T-cell (primary cell): ENCODE measurements at regions not wholly inside any gene's neighbourhood (a gene's known extent, or its start where the extent isn't known, plus 50 kb on each side); places are given as distances from the start of the nearest gene placed in this dataset.

ENCODE experiments used
- ATAC-seq, 4 experiments: fragments of 200-7000 bp in 3 of 4; fragments of 150-1000 bp in 1 of 4; cut with Tn5 transposase; replicated peaks in 1 of 4; 1 replicate in 3 of 4; 2 replicates in 1 of 4; pipeline ENCODE4 v1.10.0; 2021; ENCODE audit warnings: moderate library complexity in 3 of 4, mild to moderate bottlenecking in 2 of 4, moderate number of reproducible peaks in 1 of 4
- CTCF ChIA-PET, 2 donors: fragments of 300-600 bp; sonication (Branson Sonifier 250); formaldehyde crosslinking; loops; one replicate each; lab custom pipeline; 2022; ENCODE audit warnings: antibody characterized with exemption in 2 of 2; lab: Charles Lee
- POLR2A ChIA-PET, 2 donors: fragments of 300-600 bp; sonication (Branson Sonifier 250); formaldehyde crosslinking; loops; one replicate each; lab custom pipeline; 2022; ENCODE audit warnings: antibody characterized with exemption in 2 of 2; lab: Charles Lee
- DNase-seq, 35 experiments: peaks; one replicate each; pipeline versions ENCODE4 v3.0.0 to v3.0.0-alpha.2; 2013 to 2023
- H3K27ac ChIP-seq: one replicate; pipeline ENCODE4 v1.5.1; 2013; ENCODE audit warnings: low read length
- H3K27me3 ChIP-seq, 2 experiments: replicated peaks in 1 of 2; 1 replicate in 1 of 2; 2 replicates in 1 of 2; pipeline versions ENCODE4 v1.6.1 to v1.7.0; 2013; ENCODE audit warnings: low read length in 1 of 2, mixed read lengths in 1 of 2; ENCODE audit not compliant: control insufficient read depth in 2 of 2, insufficient read depth in 2 of 2; ENCODE audit errors: extremely low read depth in 1 of 2
- H3K36me3 ChIP-seq, 2 donors: 1 replicate in 1 of 2; 2 replicates in 1 of 2; pipeline versions ENCODE4 v1.6.1 to v1.7.0; 2013; ENCODE audit warnings: low read length in 1 of 2; ENCODE audit not compliant: control insufficient read depth in 2 of 2, insufficient read depth in 1 of 2; ENCODE audit errors: extremely low read depth in 1 of 2
- H3K4me1 ChIP-seq, 2 experiments: 1 replicate in 1 of 2; 2 replicates in 1 of 2; pipeline versions ENCODE4 v1.6.1 to v1.7.0; 2013; ENCODE audit warnings: low read length in 2 of 2, mixed read lengths in 1 of 2; ENCODE audit not compliant: insufficient read depth in 2 of 2, control insufficient read depth in 1 of 2; ENCODE audit errors: extremely low read depth in 1 of 2
- H3K4me3 ChIP-seq, 2 donors: 1 replicate in 1 of 2; 2 replicates in 1 of 2; pipeline versions ENCODE4 v1.5.1 to v1.7.0; 2013; ENCODE audit warnings: mild to moderate bottlenecking in 2 of 2, low read length in 1 of 2, moderate library complexity in 1 of 2; ENCODE audit not compliant: control insufficient read depth in 1 of 2; ENCODE audit errors: extremely low read depth in 1 of 2
- H3K9me3 ChIP-seq: 2 replicates; pipeline ENCODE4 v1.7.0; 2013
- H3K27ac Mint-ChIP-seq, 2 donors: one replicate each; pipeline ENCODE4 v1.8.0; 2020 to 2021; ENCODE audit warnings: mild to moderate bottlenecking in 2 of 2, mixed read lengths in 2 of 2
- H3K27me3 Mint-ChIP-seq, 2 donors: one replicate each; pipeline ENCODE4 v1.8.0; 2021 to 2022; ENCODE audit warnings: mixed read lengths in 2 of 2
- H3K36me3 Mint-ChIP-seq: one replicate; pipeline ENCODE4 v1.8.0; 2021; ENCODE audit warnings: mixed read lengths
- H3K4me1 Mint-ChIP-seq, 3 donors: one replicate each; pipeline ENCODE4 v1.8.0; 2020 to 2022; ENCODE audit warnings: mixed read lengths in 3 of 3, mild to moderate bottlenecking in 1 of 3
- H3K4me3 Mint-ChIP-seq, 3 donors: one replicate each; pipeline ENCODE4 v1.8.0; 2020 to 2022; ENCODE audit warnings: mild to moderate bottlenecking in 3 of 3, mixed read lengths in 3 of 3, moderate library complexity in 3 of 3
- H3K9me3 Mint-ChIP-seq, 3 donors: one replicate each; pipeline ENCODE4 v1.8.0; 2020 to 2022; ENCODE audit warnings: mixed read lengths in 3 of 3
- WGBS: methylation state at CpG from one replicate; pipeline ENCODE4 v1.1.5; 2013; ENCODE audit warnings: missing lambda C conversion rate; ENCODE audit not compliant: insufficient coverage; 5-methylcytosine and 5-hydroxymethylcytosine counted together

DNA sequence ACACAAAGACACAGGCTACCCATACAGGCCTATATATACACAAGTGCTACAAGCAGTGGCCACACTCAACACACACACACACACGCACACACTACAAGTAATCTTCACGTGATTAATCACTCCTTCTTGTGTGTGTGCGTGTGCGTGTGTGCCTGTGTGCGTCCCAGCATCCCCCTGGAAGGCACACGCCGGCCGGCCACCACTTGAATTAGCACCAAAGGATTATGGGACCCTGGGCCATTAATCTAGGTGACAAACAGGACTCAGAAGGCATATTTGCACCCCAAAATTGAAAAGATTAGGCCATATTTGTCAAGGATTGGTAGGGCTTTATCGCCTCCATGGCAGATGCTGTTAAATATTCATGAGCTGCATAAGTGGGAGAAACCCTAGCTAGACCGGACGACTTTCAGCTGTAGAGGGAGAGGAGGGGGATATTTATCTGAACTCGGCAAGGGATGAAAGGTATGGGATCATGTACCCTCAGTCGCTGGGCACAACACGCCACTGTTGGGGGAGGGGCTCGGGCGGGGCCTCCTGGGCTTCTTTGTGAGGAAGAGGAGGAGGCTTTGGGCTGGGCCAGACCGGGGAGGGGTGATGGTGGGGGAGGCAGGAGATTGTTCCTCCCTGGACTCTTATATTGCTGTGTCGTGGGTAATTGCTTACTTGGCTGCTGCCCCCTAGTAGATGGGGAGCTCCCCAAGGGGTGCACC lies 89.6 kb upstream of the LHX5 start:
- no peaks in the 10 kb centered on the region for H3K4me1 ChIP-seq
- H3K4me3 ChIP-seq = no peak overlapping the region
- Mint-ChIP-seq H3K27me3 (peaks cover 27 to 33% of the 10 kb centered on the region in 2 donors), H3K9me3 (peaks cover 0 to 5% (median 3%) of the 10 kb centered on the region in 3 donors), H3K4me3 (no peak overlapping the region), H3K27ac (no peak overlapping the region), H3K36me3 (no peaks in the 10 kb centered on the region), H3K4me1 (no peaks in the 10 kb centered on the region)
- H3K27me3 ChIP-seq = peaks cover 0 to 18% of the 10 kb centered on the region in 2 experiments
- WGBS = 71% methylated on average over 16 of the region's 18 CpGs
- ChIA-PET POLR2A (no interaction called here), CTCF (no interaction called here)
- no peaks in the 10 kb centered on the region for H3K36me3 ChIP-seq
- no peak for DNase-seq
- no peak overlapping the region for H3K27ac ChIP-seq
- H3K9me3 ChIP-seq = no peaks in the 10 kb centered on the region
- no peak for ATAC-seq

DNA sequence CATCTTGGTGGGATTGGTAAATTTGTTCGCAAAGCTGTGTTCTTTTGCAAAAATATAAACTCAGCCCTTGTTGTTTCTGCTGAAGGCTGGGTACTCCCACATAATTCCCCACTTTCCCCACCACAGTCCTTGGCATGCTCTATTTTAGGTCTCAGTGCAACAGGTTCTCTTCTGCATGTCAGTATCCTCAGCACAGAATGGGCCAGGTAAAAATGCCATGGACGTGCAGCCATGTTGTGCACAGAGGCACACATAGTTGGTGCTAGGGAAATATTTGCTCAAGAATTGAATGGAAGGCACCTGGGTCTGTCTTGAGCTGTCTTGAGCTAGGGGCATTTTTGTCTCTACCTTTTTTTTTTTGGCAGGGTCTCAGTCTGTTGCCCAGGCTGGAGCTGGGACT lies 87.8 kb upstream of the LHX5 start:
- WGBS = 40% methylated on average over 1 of the region's 2 CpGs
- H3K27ac ChIP-seq = no peak overlapping the region
- POLR2A ChIA-PET = no interaction called here
- Mint-ChIP-seq H3K27me3 (peaks cover 24 to 26% of the 10 kb centered on the region in 2 donors), H3K27ac (no peak overlapping the region), H3K36me3 (no peaks in the 10 kb centered on the region), H3K4me3 (no peak overlapping the region), H3K9me3 (peaks cover 0 to 6% (median 5%) of the 10 kb centered on the region in 3 donors), H3K4me1 (no peaks in the 10 kb centered on the region)
- no peaks in the 10 kb centered on the region for H3K4me1 ChIP-seq
- no peak for DNase-seq
- H3K36me3 ChIP-seq = no peaks in the 10 kb centered on the region
- no peak for ATAC-seq
- CTCF ChIA-PET = no interaction called here
- H3K9me3 ChIP-seq = no peaks in the 10 kb centered on the region
- no peak overlapping the region for H3K4me3 ChIP-seq
- peaks cover 0 to 17% of the 10 kb centered on the region in 2 experiments for H3K27me3 ChIP-seq

DNA sequence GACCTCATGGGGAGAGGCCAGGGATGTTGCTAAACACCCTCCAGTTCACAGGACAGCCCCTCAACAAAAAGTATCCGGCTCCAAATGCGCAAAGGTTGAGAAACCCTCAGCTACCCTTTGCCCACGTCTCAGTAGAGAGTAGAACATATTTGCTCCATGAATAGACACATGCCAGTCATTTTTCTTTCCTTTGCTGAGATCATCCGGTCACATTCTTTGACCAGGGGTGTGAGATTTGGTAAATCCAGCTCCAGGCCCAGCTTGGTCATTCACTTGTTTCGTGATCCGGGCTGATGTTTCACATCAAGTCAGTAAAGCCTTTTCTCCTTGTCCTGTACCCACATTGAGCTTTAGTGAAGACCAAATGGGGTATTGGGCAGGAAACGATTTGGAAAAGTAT lies 83.6 kb upstream of the LHX5 start:
- Mint-ChIP-seq H3K27me3 (peaks cover 12 to 21% of the 10 kb centered on the region in 2 donors), H3K4me1 (no peaks in the 10 kb centered on the region), H3K4me3 (no peak overlapping the region), H3K9me3 (peaks cover 5 to 9% (median 5%) of the 10 kb centered on the region in 3 donors), H3K27ac (no peak overlapping the region), H3K36me3 (no peaks in the 10 kb centered on the region)
- DNase-seq (no peak), ATAC-seq (no peak)
- H3K36me3 ChIP-seq = no peaks in the 10 kb centered on the region
- WGBS = no CpG with 5 or more reads among the region's 7 CpGs
- no peaks in the 10 kb centered on the region for H3K4me1 ChIP-seq
- H3K4me3 ChIP-seq = no peak overlapping the region
- ChIA-PET POLR2A (no interaction called here), CTCF (no interaction called here)
- H3K9me3 ChIP-seq = no peaks in the 10 kb centered on the region
- peaks cover 0 to 14% of the 10 kb centered on the region in 2 experiments for H3K27me3 ChIP-seq
- H3K27ac ChIP-seq = no peak overlapping the region

DNA sequence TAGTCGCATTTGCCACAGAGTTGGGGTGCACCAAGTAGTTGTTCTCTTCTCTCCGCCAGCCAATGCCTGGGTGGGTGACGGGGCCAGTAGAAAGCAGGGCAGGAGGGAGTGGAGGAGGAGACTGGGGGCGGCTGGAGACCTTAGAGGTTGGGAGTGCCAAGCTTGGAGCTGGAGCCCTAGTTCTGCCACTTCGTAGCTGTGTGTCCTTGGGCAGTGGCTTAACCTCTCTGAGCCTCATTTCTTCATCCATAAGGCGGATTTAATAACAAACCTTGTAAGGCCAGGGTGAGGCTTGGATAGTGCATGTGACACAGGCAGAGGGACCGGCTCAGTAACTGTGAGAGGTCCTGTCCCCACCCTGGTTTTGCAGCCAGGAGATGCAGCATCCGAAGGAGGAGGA lies 81.1 kb upstream of the LHX5 start:
- no peak overlapping the region for H3K27ac ChIP-seq
- POLR2A ChIA-PET = no interaction called here
- Mint-ChIP-seq H3K4me3 (no peak overlapping the region), H3K27me3 (peaks cover 12 to 17% of the 10 kb centered on the region in 2 donors), H3K36me3 (no peaks in the 10 kb centered on the region), H3K4me1 (no peaks in the 10 kb centered on the region), H3K27ac (no peak overlapping the region), H3K9me3 (peaks cover 11 to 17% (median 13%) of the 10 kb centered on the region in 3 donors)
- CTCF ChIA-PET = no interaction called here
- no peaks in the 10 kb centered on the region for H3K36me3 ChIP-seq
- no peaks in the 10 kb centered on the region for H3K9me3 ChIP-seq
- H3K27me3 ChIP-seq = peaks cover 0 to 11% of the 10 kb centered on the region in 2 experiments
- DNase-seq (no peak), ATAC-seq (no peak)
- 79% methylated on average over 5 of the region's 8 CpGs for WGBS
- no peaks in the 10 kb centered on the region for H3K4me1 ChIP-seq
- H3K4me3 ChIP-seq = no peak overlapping the region

GRCh38 chr12:113551563-113551962 lies 79.9 kb upstream of the LHX5 start:
- H3K4me1 ChIP-seq = no peaks in the 10 kb centered on the region
- DNase-seq = no peak
- H3K36me3 Mint-ChIP-seq = no peaks in the 10 kb centered on the region
- no peak overlapping the region for H3K4me3 ChIP-seq
- ChIA-PET POLR2A (no interaction called here), CTCF (no interaction called here)
- peaks cover 21 to 24% of the 10 kb centered on the region in 2 donors for H3K27me3 Mint-ChIP-seq
- no peak overlapping the region for H3K27ac ChIP-seq
- 75% methylated on average over 3 of the region's 4 CpGs for WGBS
- ATAC-seq = no peak
- no peaks in the 10 kb centered on the region for H3K36me3 ChIP-seq
- H3K9me3 Mint-ChIP-seq = peaks cover 11 to 17% (median 13%) of the 10 kb centered on the region in 3 donors
- no peak overlapping the region for H3K4me3 Mint-ChIP-seq
- no peak overlapping the region for H3K27ac Mint-ChIP-seq
- H3K9me3 ChIP-seq = no peaks in the 10 kb centered on the region
- no peaks in the 10 kb centered on the region for H3K4me1 Mint-ChIP-seq
- peaks cover under 1 to 21% of the 10 kb centered on the region in 2 experiments for H3K27me3 ChIP-seq

DNA sequence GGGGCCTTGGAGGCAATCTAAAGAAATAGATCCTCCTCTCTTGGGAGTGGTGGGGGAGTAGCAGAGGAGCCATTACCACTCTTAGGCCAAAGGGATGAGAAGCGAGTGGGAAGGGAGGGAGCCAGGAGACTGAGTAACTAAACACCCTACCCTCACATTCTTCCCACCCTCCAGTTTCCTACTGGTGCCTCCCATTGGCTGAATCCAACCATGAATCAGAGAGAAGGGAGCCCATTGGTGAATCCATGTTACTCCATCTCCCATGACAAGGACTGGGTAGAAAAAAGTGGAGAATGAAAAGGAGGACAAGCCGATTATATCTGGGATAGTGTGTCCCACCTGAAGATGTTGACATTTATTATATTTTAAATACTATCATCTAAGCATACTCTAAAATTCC lies 76.8 kb upstream of the LHX5 start:
- Mint-ChIP-seq H3K27ac (no peak overlapping the region), H3K9me3 (peaks cover 11 to 13% (median 11%) of the 10 kb centered on the region in 3 donors), H3K4me3 (no peak overlapping the region), H3K4me1 (no peaks in the 10 kb centered on the region), H3K36me3 (no peaks in the 10 kb centered on the region), H3K27me3 (peaks cover 16 to 30% of the 10 kb centered on the region in 2 donors)
- Histone ChIP-seq H3K4me3 (no peak overlapping the region), H3K36me3 (no peaks in the 10 kb centered on the region), H3K27ac (no peak overlapping the region), H3K27me3 (peaks cover 3 to 14% of the 10 kb centered on the region in 2 experiments), H3K4me1 (no peaks in the 10 kb centered on the region), H3K9me3 (no peaks in the 10 kb centered on the region)
- no peak for DNase-seq
- ChIA-PET POLR2A (no interaction called here), CTCF (no interaction called here)
- no CpG with 5 or more reads among the region's 2 CpGs for WGBS
- no peak for ATAC-seq
